ENCODE measurements at regions not wholly inside any gene's neighbourhood (a gene's known extent, or its start where the extent isn't known, plus 50 kb on each side); places are given as distances from the start of the nearest gene placed in this dataset.
"Not testable (repeated sequence)": the region's sequence is repeated elsewhere in the genome, so short reads cannot be mapped to it uniquely, and the experiment has no call there.

GRCh38 chr3:75896265-75896664, 110.9 kb upstream of the ZNF717 start:
- H3K27ac ChIP-seq, result no peak overlapping the region
- H3K9me3 ChIP-seq, result no peaks in the 10 kb centered on the region
- intact Hi-C loops (cut with DNase I), result no loop called here
- no peak for DNase-seq (ENCODE audit: low spot score in 2 of 2)
- no peaks in the 10 kb centered on the region for H3K36me3 ChIP-seq
- no peak for TF ChIP-seq CTCF (IDR thresholded peaks at IDR 0.05)
- no peak overlapping the region for H3K4me3 ChIP-seq
- H3K4me1 ChIP-seq, result no peaks in the 10 kb centered on the region
- H3K27me3 ChIP-seq, result no peaks in the 10 kb centered on the region

- H3K9me3 ChIP-seq; H3K27me3 ChIP-seq; H3K27ac ChIP-seq; H3K4me1 ChIP-seq; intact Hi-C loops (cut with DNase I); H3K4me3 ChIP-seq; DNase-seq (ENCODE audit: low spot score in 2 of 2); H3K36me3 ChIP-seq: not testable (repeated sequence)
Observed at GRCh38 chr3:75901446-75901845, 116.1 kb upstream of the ZNF717 start.

- DNase-seq (ENCODE audit: low spot score in 2 of 2), result no peak
- Histone ChIP-seq H3K4me3 (no peak overlapping the region), H3K36me3 (no peaks in the 10 kb centered on the region), H3K4me1 (no peaks in the 10 kb centered on the region), H3K27ac (no peak overlapping the region), H3K27me3 (no peaks in the 10 kb centered on the region), H3K9me3 (no peaks in the 10 kb centered on the region)
- intact Hi-C loops (cut with DNase I), result no loop called here
- TF ChIP-seq CTCF (IDR thresholded peaks at IDR 0.05), result no peak
Observed at GRCh38 chr3:75906555-75907112, 121.3 kb upstream of the ZNF717 start.

GRCh38 chr3:75913800-75914350, 128.5 kb upstream of the ZNF717 start:
- no peak for TF ChIP-seq CTCF (IDR thresholded peaks at IDR 0.05)
- Histone ChIP-seq H3K36me3 (no peaks in the 10 kb centered on the region), H3K9me3 (no peaks in the 10 kb centered on the region), H3K27ac (no peak overlapping the region), H3K4me1 (no peaks in the 10 kb centered on the region), H3K4me3 (no peak overlapping the region), H3K27me3 (no peaks in the 10 kb centered on the region)
- intact Hi-C loops (cut with DNase I), result no loop called here
- no peak for DNase-seq (ENCODE audit: low spot score in 2 of 2)

GRCh38 chr3:75914741-75915140, 129.4 kb upstream of the ZNF717 start:
- intact Hi-C loops (cut with DNase I); H3K27ac ChIP-seq; DNase-seq (ENCODE audit: low spot score in 2 of 2); H3K36me3 ChIP-seq; H3K27me3 ChIP-seq; H3K4me3 ChIP-seq; H3K4me1 ChIP-seq; H3K9me3 ChIP-seq: not testable (repeated sequence)

- DNase-seq (ENCODE audit: low spot score in 2 of 2), result no peak
- intact Hi-C loops (cut with DNase I), result no loop called here
- Histone ChIP-seq H3K9me3 (no peaks in the 10 kb centered on the region), H3K27ac (no peak overlapping the region), H3K4me1 (no peaks in the 10 kb centered on the region), H3K36me3 (no peaks in the 10 kb centered on the region), H3K4me3 (no peak overlapping the region), H3K27me3 (no peaks in the 10 kb centered on the region)
- TF ChIP-seq CTCF (IDR thresholded peaks at IDR 0.05), result no peak
Observed at GRCh38 chr3:75938921-75939320, 153.6 kb upstream of the ZNF717 start.

DNA sequence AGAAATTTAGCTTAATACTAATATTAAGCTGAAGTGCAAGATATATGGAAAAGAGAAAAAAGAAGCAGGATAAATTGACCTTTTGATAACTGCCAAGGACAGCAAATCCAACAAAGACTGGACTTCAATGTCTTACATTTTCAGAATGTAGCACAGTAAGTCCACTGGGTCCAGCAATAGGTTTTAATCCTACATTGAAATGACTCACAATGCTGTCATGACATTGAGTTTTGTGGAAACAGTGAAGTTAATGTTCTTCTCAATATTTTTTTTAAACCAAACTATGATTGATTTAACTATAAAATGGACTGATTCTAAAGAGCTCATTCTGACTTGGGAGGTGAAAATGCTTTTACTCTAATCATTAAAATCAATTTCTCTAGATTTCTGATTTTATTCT, 166.6 kb upstream of the ZNF717 start:
- intact Hi-C loops (cut with DNase I), result no loop called here
- Histone ChIP-seq H3K27me3 (no peaks in the 10 kb centered on the region), H3K27ac (no peak overlapping the region), H3K9me3 (no peaks in the 10 kb centered on the region), H3K36me3 (no peaks in the 10 kb centered on the region), H3K4me3 (no peak overlapping the region), H3K4me1 (no peaks in the 10 kb centered on the region)
- no peak for TF ChIP-seq CTCF (IDR thresholded peaks at IDR 0.05)
- no peak for DNase-seq (ENCODE audit: low spot score in 2 of 2)

DNA sequence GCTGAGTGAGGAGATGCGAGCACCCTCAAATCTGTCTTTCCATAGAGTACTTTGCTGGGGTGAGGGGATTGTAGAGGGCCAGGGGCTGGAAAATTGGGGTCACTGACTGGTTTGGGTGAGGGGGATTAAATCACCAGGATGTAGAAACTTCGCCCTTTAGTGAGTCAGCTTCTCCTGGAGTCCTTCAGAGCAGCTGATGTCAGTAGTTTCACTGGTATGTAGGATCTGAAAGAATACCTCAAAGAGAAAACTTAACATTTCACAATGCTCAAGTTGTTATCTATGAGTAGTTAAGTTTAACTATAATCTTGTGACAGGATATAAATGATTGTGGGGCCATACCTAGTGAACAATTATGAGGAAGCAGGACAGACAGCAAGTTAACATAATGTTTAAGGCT, 174.7 kb upstream of the ZNF717 start:
- intact Hi-C loops (cut with DNase I); H3K36me3 ChIP-seq: not testable (repeated sequence)

DNA sequence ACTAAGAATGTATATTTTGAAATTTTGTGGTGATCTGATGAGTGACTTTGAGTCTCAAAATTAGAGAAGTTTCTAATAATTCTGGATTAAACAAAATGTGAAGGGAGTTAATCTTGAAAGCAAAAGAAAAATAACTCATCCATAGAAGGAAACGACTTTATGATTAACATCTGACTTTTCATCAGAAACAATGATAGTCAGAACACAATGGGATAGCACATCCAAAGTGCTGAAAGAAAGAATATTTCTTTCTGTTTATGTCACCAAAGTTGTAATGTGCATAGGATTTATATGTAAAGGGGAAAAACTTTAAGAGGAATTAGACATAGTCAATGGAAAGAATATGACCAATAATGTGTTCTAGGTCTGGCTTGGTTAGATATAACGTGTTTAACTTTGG, 176.7 kb upstream of the ZNF717 start:
- H3K27me3 ChIP-seq; H3K4me3 ChIP-seq; H3K36me3 ChIP-seq; intact Hi-C loops (cut with DNase I); DNase-seq (ENCODE audit: low spot score in 2 of 2); H3K4me1 ChIP-seq; H3K9me3 ChIP-seq; H3K27ac ChIP-seq: not testable (repeated sequence)

More for the DNA sequence above, 174.7 kb upstream of the ZNF717 start:
- not testable (repeated sequence) for H3K4me3 ChIP-seq; H3K27ac ChIP-seq; H3K27me3 ChIP-seq; H3K4me1 ChIP-seq; H3K9me3 ChIP-seq; DNase-seq (ENCODE audit: low spot score in 2 of 2)

Measured in ascending aorta (tissue), 2 donors.